GM13977 (cell line): ENCODE measurements at regions not wholly inside any gene's neighbourhood (a gene's known extent, or its start where the extent isn't known, plus 50 kb on each side); places are given as distances from the start of the nearest gene placed in this dataset.

Source experiments
- DNase-seq: peaks from one replicate; pipeline ENCODE4 v3.0.0; 2012; ENCODE audit warnings: low spot score
- CTCF ChIP-seq: IDR thresholded peaks from 2 replicates; pipeline ENCODE4 v1.5.1; 2012; ENCODE audit warnings: mild to moderate bottlenecking, control low read depth; ENCODE audit not compliant: insufficient read depth; ENCODE audit errors: extremely low read depth, missing control alignments
- in situ Hi-C: fragments of 300-500 bp; cut with MboI; formaldehyde crosslinking; loops from one replicate; pipeline ENCODE4 v1.12.0; 2022; ENCODE audit warnings: low sequenced_read_pairs, low pct_unique_long_range_greater_than_20kb, mixed read lengths, inconsistent platforms; ENCODE audit not compliant: unreplicated experiment

DNA sequence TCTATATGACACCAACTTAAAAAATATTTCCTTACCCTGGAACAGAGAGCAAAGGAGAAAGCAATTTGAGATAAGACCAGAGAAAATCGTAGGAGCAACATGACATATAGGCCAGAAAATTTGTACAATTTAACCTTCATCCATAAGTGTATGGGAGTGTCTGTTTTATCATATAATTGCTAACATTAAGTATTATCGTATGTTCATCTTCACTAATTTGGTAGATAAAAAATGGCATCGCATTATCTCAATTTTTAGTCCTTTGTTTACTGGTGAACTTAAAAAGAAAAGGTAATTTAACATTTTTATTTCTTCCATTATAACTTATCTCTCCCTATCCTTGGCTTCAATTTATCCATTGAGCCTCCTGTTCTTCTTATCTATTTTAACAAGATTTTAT, 873.4 kb downstream of the KCNMA1 start:
- in situ Hi-C loops, result no loop called here
- no peak for DNase-seq
- TF ChIP-seq CTCF, result no peak

GRCh38 chr10:76763376-76763775, 874.2 kb downstream of the KCNMA1 start:
- in situ Hi-C loops, result no loop called here
- TF ChIP-seq CTCF, result no peak

DNA sequence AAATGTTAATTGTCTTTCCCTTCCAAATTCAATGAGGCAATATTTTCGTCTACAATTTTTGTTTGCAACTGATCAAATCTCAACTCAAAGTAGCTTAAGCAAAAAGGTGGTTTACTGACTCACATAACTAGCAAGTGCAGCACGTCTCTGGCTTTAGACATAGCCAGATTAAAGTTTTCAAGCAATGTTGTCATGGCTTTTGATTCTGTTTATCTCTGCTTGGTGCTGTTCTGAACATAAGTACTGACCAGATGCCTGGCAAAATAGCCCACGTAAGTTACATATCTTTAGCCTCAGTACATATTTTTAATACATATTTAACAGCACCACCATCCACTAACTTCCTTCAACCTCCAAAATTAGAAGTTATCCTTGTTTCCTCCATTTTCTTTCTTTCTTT, 877.9 kb downstream of the KCNMA1 start:
- in situ Hi-C loops, result no loop called here
- TF ChIP-seq CTCF, result no peak
- DNase-seq, result no peak

More at GRCh38 chr10:76763376-76763775, 874.2 kb downstream of the KCNMA1 start:
- DNase-seq, result no peak

GRCh38 chr10:76743169-76743568, 894.4 kb downstream of the KCNMA1 start:
- DNase-seq, result no peak
- TF ChIP-seq CTCF, result no peak
- in situ Hi-C loops, result no loop called here

GRCh38 chr10:76740514-76740913, 897.1 kb downstream of the KCNMA1 start:
- in situ Hi-C loops, result no loop called here
- DNase-seq, result no peak
- no peak for TF ChIP-seq CTCF

DNA sequence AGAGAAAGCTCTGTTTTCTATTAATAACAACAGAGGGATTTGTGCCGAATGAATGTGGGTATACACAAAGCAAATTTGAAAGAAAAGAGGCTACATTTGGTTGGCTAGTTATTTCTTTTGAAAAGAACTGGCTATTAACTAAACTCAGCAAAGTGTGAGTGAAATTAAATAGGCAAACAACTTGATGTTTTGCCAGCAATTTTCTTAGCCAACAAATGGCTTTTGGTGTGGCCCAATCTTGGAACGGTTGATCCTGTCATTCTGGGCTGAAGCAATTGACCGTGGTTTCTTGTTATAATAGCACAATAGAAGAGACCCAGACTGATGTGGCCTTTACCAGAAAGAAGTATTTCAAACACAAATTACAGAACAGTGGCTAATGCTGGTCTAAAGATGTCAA, 898.6 kb downstream of the KCNMA1 start:
- TF ChIP-seq CTCF, result no peak
- in situ Hi-C loops, result no loop called here
- no peak for DNase-seq

GRCh38 chr10:76736815-76737618, 900.6 kb downstream of the KCNMA1 start:
- in situ Hi-C loops, result no loop called here
- no peak for TF ChIP-seq CTCF
- no peak for DNase-seq
